HG02981 (cell line): ENCODE measurements at regions not wholly inside any gene's neighbourhood (a gene's known extent, or its start where the extent isn't known, plus 50 kb on each side); places are given as distances from the start of the nearest gene placed in this dataset.

ENCODE experiments used
- ATAC-seq: cut with Tn5 transposase; IDR thresholded peaks from one replicate; pipeline ENCODE4 v1.9.1; 2021; ENCODE audit warnings: mild to moderate bottlenecking, moderate library complexity; ENCODE audit not compliant: unreplicated experiment

GRCh38 chr5:77157732-77158532 lies 52.5 kb upstream of the PDE8B start:
- ATAC-seq: no peak

DNA sequence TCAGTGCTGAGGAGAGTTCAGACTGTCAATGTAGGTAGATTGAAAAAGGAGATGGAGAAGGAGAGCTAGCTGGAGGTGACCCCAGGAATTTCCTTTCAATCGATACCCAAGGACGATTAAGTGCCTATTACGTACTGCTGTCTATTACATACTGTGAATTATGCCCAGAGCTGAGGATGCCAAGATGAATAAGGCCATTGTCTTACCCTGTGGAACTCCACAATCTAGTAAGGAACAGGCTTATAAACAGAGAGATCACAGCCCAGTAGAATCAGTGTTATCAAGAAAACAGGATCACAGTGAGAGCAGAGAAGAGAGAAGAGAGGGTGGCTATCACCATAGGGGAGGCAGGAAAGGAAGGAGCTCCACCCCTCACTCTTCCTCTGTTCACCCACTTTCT lies 54.1 kb upstream of the PDE8B start:
- no peak for ATAC-seq

- ATAC-seq: no peak
These were observed 55.2 kb upstream of the PDE8B start for GRCh38 chr5:77155179-77155785.

DNA sequence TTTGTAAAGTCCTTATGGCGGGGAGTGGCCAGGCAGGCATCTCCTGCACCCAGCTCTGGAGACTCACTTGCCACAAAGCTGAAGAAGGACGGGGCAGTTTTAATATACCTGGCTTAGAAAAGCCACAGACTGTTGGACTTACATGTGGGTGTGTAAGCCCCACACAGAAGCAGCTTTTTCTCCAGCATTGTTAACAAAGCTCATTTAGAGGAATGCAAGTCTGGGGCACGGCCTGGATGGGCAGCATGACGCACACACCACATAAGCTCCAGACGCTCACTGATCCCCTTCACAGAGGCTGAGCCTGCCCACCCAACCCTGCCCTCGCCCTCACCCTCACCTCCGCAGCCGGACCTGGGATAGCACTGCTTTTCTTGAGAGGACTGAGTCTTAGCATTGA lies 58.0 kb upstream of the PDE8B start:
- no peak for ATAC-seq

DNA sequence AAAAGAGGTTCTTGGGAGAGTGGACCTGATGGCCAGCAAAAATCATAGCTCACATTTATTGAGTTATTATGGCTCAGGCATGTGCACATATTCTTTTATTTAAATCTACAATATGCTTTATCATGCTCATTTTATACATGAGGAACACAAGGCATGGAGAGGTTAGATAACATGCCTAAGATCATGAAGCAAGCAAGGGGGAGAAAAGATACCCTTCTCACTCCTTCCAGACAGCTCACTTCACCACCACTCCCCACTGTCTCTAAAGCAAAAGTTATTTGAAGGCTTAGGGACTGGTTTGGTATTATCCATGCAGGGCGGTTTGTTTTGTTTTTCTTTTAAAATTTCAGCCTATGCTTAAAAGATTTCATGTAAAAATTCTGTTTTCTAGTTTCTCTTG lies 59.0 kb upstream of the PDE8B start:
- no peak for ATAC-seq

DNA sequence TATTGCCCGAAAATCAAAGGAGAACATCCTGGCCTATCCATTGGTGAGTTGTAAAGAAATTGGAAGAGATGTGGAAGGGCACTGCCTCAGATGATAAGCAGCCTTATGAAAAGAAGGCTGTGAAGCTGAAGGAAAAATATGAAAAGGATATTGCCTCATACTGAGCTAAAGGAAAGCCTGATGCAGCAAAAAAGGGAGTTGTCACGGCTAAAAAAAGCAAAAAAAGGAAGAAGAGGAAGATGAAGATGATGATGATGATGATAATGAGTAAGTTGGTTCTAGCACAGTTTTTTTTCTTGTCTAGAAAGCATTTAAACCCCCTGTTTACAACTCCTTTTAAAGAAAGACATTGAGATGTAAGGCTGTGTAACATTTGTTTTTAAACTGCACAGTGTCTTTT lies 59.8 kb upstream of the ZBED3 start:
- no peak for ATAC-seq

DNA sequence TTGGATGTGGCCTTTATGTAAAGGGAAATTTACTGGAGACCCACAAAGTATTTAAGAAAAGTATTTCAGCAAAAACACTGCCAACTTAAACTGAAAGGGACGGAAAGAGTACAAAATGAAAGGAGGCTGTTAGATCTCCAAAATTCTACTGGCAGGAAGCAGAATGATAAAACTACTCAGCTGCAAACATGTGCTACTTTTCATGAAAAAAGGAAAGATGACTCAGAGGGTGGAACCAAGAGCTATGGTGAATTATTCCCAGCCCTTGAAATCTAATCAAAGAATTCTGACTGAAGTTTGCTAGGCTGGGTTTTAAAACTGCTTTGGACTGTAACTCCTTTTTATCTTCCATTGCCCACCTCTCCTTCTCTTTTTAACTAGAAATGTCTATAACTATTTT lies 58.6 kb upstream of the ZBED3 start:
- no peak for ATAC-seq

GRCh38 chr5:77144837-77145139 lies 57.7 kb upstream of the ZBED3 start:
- ATAC-seq: no peak

- ATAC-seq: peak; percentile 53
These were observed 57.1 kb upstream of the ZBED3 start for GRCh38 chr5:77143998-77144836.

DNA sequence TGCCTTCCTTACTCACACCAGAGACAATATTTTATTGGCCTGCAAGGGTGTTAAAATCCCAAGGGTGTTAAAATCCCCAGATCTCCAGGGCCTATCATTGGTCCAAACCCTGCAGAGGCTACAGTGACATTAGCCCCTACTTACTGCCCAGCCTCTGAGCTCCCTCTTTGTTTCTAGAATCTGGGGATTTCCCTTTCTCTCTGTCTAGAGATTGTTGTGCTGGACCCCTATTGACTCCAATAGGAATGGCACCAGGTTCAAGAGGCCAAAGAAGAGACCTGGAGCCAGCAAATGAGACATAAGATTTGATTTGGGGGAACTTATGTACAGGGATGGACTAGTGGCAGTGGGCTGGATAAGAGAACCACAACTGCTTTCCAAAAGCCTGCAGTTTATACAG lies 53.3 kb upstream of the ZBED3 start:
- ATAC-seq: no peak

- no peak for ATAC-seq
These were observed 51.9 kb upstream of the ZBED3 start for GRCh38 chr5:77139001-77139400.
